Ectodermal cell (in vitro differentiated cells): ENCODE measurements at regions not wholly inside any gene's neighbourhood (a gene's known extent, or its start where the extent isn't known, plus 50 kb on each side); places are given as distances from the start of the nearest gene placed in this dataset.

Experiments used
- H3K27ac ChIP-seq: 2 replicates; pipeline ENCODE4 v1.7.0; 2013; ENCODE audit warnings: mild to moderate bottlenecking, low read depth, low read length; ENCODE audit not compliant: insufficient read depth, poor library complexity, severe bottlenecking
- H3K27me3 ChIP-seq: 2 replicates; pipeline ENCODE4 v1.7.0; 2013; ENCODE audit warnings: mild to moderate bottlenecking, low read length; ENCODE audit not compliant: insufficient read depth, control insufficient read depth, poor library complexity, severe bottlenecking
- H3K36me3 ChIP-seq: one replicate; pipeline ENCODE4 v1.7.0; 2013; ENCODE audit warnings: low read length; ENCODE audit not compliant: control insufficient read depth, insufficient read depth
- H3K4me1 ChIP-seq: one replicate; pipeline ENCODE4 v1.7.0; 2013; ENCODE audit warnings: low read length; ENCODE audit not compliant: control insufficient read depth, insufficient read depth
- H3K4me3 ChIP-seq: 2 replicates; pipeline ENCODE4 v1.7.0; 2013; ENCODE audit warnings: low read depth, low read length, control low read depth; ENCODE audit not compliant: insufficient read depth
- H3K9me3 ChIP-seq: 2 replicates; pipeline ENCODE4 v1.7.0; 2013; ENCODE audit warnings: mild to moderate bottlenecking, low read length, moderate library complexity; ENCODE audit not compliant: control insufficient read depth
- WGBS, 2 experiments: methylation state at CpG; one replicate each; pipeline ENCODE4 v1.1.7; 2013; ENCODE audit warnings: missing lambda C conversion rate in 2 of 2; 5-methylcytosine and 5-hydroxymethylcytosine counted together

DNA sequence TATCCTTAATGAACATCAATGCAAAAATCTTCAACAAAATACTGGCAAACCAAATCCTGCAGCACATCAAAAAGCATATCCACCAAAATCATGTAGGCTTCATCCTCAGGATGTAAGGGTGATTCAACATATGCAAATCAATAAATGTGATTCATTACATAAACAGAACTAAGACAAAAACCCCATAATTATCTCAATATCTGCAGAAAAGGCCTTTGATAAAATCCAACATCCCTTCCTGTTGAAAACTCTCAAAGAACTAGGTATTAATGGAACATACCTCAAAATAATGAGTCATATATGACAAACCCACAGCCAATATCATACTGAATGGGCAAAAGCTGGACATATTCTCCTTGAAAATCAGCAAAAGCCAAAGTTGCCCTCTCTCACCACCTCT, 54.6 kb upstream of the DEPDC1 start:
- Histone ChIP-seq H3K4me3 (no peak overlapping the region), H3K27me3 (no peaks in the 10 kb centered on the region), H3K36me3 (no peaks in the 10 kb centered on the region), H3K4me1 (no peaks in the 10 kb centered on the region), H3K27ac (no peak overlapping the region), H3K9me3 (no peaks in the 10 kb centered on the region)

GRCh38 chr1:68558321-68559026, 61.6 kb upstream of the DEPDC1 start:
- Histone ChIP-seq H3K4me3 (no peak overlapping the region), H3K9me3 (no peaks in the 10 kb centered on the region), H3K36me3 (no peaks in the 10 kb centered on the region), H3K27me3 (no peaks in the 10 kb centered on the region), H3K27ac (no peak overlapping the region), H3K4me1 (no peaks in the 10 kb centered on the region)
- WGBS, 2 experiments, result 87% methylated on average over 4 of the region's 4 CpGs

DNA sequence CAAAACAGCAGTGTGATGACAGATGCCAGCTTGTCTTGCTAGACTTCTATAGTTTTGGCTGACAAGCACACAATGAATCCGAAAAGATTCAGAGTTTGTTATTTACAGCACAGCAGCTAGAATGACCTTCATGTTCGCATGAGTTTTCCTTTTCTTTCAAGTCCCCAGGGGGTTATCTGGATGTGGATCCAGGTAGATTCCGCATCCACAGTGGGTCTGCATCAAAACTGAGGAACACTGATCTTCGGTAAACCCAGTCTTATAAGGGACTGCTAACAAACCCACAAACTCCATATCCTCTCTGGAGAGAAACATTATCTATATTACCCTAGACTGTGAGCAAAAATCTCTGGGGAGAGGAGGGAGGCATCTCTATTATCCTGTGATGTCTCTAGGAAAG, 69.0 kb upstream of the DEPDC1 start:
- 49 to 61% methylated on average over 4 of the region's 4 CpGs for WGBS, 2 experiments
- no peaks in the 10 kb centered on the region for H3K27me3 ChIP-seq
- H3K36me3 ChIP-seq, result no peaks in the 10 kb centered on the region
- no peaks in the 10 kb centered on the region for H3K4me1 ChIP-seq
- no peak overlapping the region for H3K27ac ChIP-seq
- H3K9me3 ChIP-seq, result no peaks in the 10 kb centered on the region
- no peak overlapping the region for H3K4me3 ChIP-seq

- Histone ChIP-seq H3K9me3 (no peaks in the 10 kb centered on the region), H3K27ac (no peak overlapping the region), H3K4me3 (no peak overlapping the region), H3K36me3 (no peaks in the 10 kb centered on the region), H3K4me1 (no peaks in the 10 kb centered on the region), H3K27me3 (no peaks in the 10 kb centered on the region)
- WGBS, 2 experiments, result 87 to 88% methylated on average over 2 to 3 of the region's 3 CpGs
These were observed 74.0 kb upstream of the DEPDC1 start for GRCh38 chr1:68570871-68571270.

DNA sequence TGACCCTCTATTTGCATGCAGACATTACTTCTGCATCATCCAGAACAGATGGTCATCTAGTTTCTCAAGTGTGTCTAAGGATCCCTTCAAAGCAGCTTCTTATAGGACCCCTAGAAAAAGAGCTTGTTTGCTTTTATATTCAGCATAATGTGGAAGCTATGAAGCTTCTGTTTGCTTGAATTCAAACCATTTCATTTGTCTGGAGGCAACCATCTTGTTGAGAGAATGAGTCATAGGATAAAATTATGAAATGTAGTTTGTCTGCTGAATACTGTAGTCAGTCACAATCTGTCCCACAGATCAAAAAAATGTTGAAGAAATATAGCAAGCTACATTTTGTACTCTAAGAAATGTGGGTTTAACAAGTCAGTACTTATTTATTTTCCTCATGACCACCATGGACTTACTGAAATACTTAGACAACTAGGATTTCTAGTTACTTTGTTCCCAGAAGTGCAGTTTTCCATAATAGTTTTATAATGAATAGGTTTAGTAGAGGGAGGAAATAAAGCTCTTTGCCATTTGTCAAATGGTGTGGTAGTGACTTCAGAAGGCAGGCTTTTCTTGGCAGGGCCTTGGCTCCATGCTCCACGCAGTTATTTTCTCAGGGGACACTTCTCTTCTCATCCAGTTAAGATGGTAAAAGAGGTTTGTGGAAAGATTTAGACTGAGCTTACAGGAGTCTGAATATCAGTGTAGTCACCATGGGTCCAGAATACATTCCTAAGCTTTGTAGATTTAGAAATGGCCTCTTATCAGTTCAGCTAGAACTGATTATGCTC, 74.8 kb upstream of the DEPDC1 start:
- H3K4me1 ChIP-seq, result no peaks in the 10 kb centered on the region
- no peaks in the 10 kb centered on the region for H3K36me3 ChIP-seq
- no peaks in the 10 kb centered on the region for H3K27me3 ChIP-seq
- no peak overlapping the region for H3K27ac ChIP-seq
- H3K9me3 ChIP-seq, result no peaks in the 10 kb centered on the region
- no peak overlapping the region for H3K4me3 ChIP-seq
- 100% methylated on average over 1 of the region's 1 CpG for WGBS, 2 experiments

- Histone ChIP-seq H3K4me3 (no peak overlapping the region), H3K27ac (no peak overlapping the region), H3K36me3 (no peaks in the 10 kb centered on the region), H3K4me1 (no peaks in the 10 kb centered on the region), H3K9me3 (no peaks in the 10 kb centered on the region), H3K27me3 (no peaks in the 10 kb centered on the region)
- 82 to 86% methylated on average over 2 of the region's 2 CpGs for WGBS, 2 experiments
These were observed 88.5 kb upstream of the DEPDC1 start for GRCh38 chr1:68585351-68585750.

GRCh38 chr1:68586766-68587165, 89.9 kb upstream of the DEPDC1 start:
- Histone ChIP-seq H3K27ac (no peak overlapping the region), H3K36me3 (no peaks in the 10 kb centered on the region), H3K4me3 (no peak overlapping the region), H3K4me1 (no peaks in the 10 kb centered on the region), H3K27me3 (no peaks in the 10 kb centered on the region), H3K9me3 (no peaks in the 10 kb centered on the region)

GRCh38 chr1:68588304-68588703, 91.4 kb upstream of the DEPDC1 start:
- 86 to 88% methylated on average over 3 of the region's 3 CpGs for WGBS, 2 experiments
- Histone ChIP-seq H3K36me3 (no peaks in the 10 kb centered on the region), H3K4me1 (no peaks in the 10 kb centered on the region), H3K4me3 (no peak overlapping the region), H3K9me3 (no peaks in the 10 kb centered on the region), H3K27ac (no peak overlapping the region), H3K27me3 (no peaks in the 10 kb centered on the region)

GRCh38 chr1:68590473-68590872, 93.6 kb upstream of the DEPDC1 start:
- Histone ChIP-seq H3K36me3 (no peaks in the 10 kb centered on the region), H3K4me1 (no peaks in the 10 kb centered on the region), H3K27me3 (no peaks in the 10 kb centered on the region), H3K27ac (no peak overlapping the region), H3K4me3 (no peak overlapping the region), H3K9me3 (no peaks in the 10 kb centered on the region)
- WGBS, 2 experiments, result 91 to 95% methylated on average over 1 of the region's 1 CpG

DNA sequence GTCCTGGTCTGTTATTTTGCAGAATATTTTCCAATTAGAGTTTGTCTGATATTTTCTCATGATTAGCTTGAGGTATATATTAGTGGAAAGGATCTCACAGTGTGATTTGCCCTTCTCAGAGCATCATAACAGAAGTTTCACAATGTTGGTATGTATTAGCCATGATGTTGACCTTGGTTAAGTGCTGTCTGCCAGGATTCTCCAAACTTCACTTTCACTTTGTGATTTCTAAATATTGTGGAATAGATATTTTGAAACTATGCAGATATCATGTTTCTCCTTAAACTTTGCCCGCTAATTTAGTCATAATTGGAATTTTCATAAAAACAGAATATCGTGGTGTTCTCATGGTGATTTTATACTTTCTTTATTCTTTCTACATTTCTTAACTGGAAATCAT, 98.0 kb upstream of the DEPDC1 start:
- H3K27ac ChIP-seq, result no peak overlapping the region
- H3K9me3 ChIP-seq, result no peaks in the 10 kb centered on the region
- H3K36me3 ChIP-seq, result no peaks in the 10 kb centered on the region
- H3K27me3 ChIP-seq, result no peaks in the 10 kb centered on the region
- WGBS, 2 experiments, result 100% methylated on average over 1 of the region's 2 CpGs; no CpG with 5 or more reads in 1 of the 2 experiments
- H3K4me3 ChIP-seq, result no peak overlapping the region
- H3K4me1 ChIP-seq, result no peaks in the 10 kb centered on the region
